Fibroblast of lung (primary cell): ENCODE measurements at regions not wholly inside any gene's neighbourhood (a gene's known extent, or its start where the extent isn't known, plus 50 kb on each side); places are given as distances from the start of the nearest gene placed in this dataset.

Source experiments
- DNase-seq, 2 donors: peaks; one replicate each; pipeline versions ENCODE4 v3.0.0 to v3.0.0-alpha.2; 2010; ENCODE audit warnings: low read depth in 2 of 2
- H2AFZ ChIP-seq: 2 replicates; pipeline ENCODE4 v1.5.1; 2012; ENCODE audit warnings: low read length, control low read depth, inconsistent platforms
- H3K27ac ChIP-seq: 2 replicates; pipeline ENCODE4 v1.5.1; 2011; ENCODE audit warnings: low read length, control low read depth; ENCODE audit not compliant: insufficient read depth
- H3K27me3 ChIP-seq: 2 replicates; pipeline ENCODE4 v1.5.1; 2011; ENCODE audit warnings: mild to moderate bottlenecking, low read length; ENCODE audit not compliant: control insufficient read depth, insufficient read depth
- H3K36me3 ChIP-seq: 2 replicates; pipeline ENCODE4 v1.5.1; 2011; ENCODE audit warnings: low read length; ENCODE audit not compliant: control insufficient read depth, insufficient read depth
- H3K4me1 ChIP-seq: 2 replicates; pipeline ENCODE4 v1.5.1; 2011; ENCODE audit warnings: low read length; ENCODE audit not compliant: control insufficient read depth, insufficient read depth; ENCODE audit errors: extremely low read depth
- H3K4me2 ChIP-seq: 2 replicates; pipeline ENCODE4 v1.5.1; 2011; ENCODE audit warnings: low read length, control low read depth; ENCODE audit not compliant: insufficient read depth; ENCODE audit errors: extremely low read depth
- H3K4me3 ChIP-seq, 4 experiments: fragments of 200-600 bp in 1 of 4; sonication (generic) in 1 of 4; replicated peaks in 1 of 4; 2 replicates each; pipeline ENCODE4 v1.5.1; 2011 to 2016; ENCODE audit warnings: low read length in 4 of 4, low read depth in 3 of 4, mild to moderate bottlenecking in 3 of 4, control low read depth in 2 of 4, inconsistent platforms in 1 of 4, mixed read lengths in 1 of 4; ENCODE audit not compliant: insufficient read depth in 1 of 4; ENCODE audit errors: control extremely low read depth in 1 of 4
- H3K79me2 ChIP-seq: 2 replicates; pipeline ENCODE4 v1.5.1; 2012; ENCODE audit warnings: mild to moderate bottlenecking, low read length, inconsistent platforms; ENCODE audit not compliant: control insufficient read depth, insufficient read depth
- H3K9ac ChIP-seq: 2 replicates; pipeline ENCODE4 v1.5.1; 2011; ENCODE audit warnings: mild to moderate bottlenecking, low read length, control low read depth; ENCODE audit not compliant: insufficient read depth
- H3K9me3 ChIP-seq: 2 replicates; pipeline ENCODE4 v1.5.1; 2012; ENCODE audit warnings: low read depth, low read length; ENCODE audit not compliant: control insufficient read depth, insufficient read depth
- H4K20me1 ChIP-seq: 2 replicates; pipeline ENCODE4 v1.5.1; 2011; ENCODE audit warnings: low read length; ENCODE audit not compliant: control insufficient read depth, insufficient read depth; ENCODE audit errors: extremely low read depth
- CTCF ChIP-seq, 2 donors: IDR thresholded peaks in 1 of 2; conservative IDR thresholded peaks in 1 of 2; 1 replicate in 1 of 2; 2 replicates in 1 of 2; pipeline ENCODE4 v1.5.1; 2011 to 2012; ENCODE audit warnings: low read length in 2 of 2, control low read depth in 1 of 2, inconsistent platforms in 1 of 2, low read depth in 1 of 2, mild to moderate bottlenecking in 1 of 2
- EZH2 ChIP-seq: IDR thresholded peaks from 2 replicates; pipeline ENCODE4 v1.5.1; 2012; ENCODE audit warnings: low read length, control low read depth, mild to moderate bottlenecking; ENCODE audit errors: missing control alignments

- Histone ChIP-seq H3K79me2 (no peaks in the 10 kb centered on the region), H3K4me1 (peaks cover 10% of the 10 kb centered on the region), H3K27me3 (no peaks in the 10 kb centered on the region), H3K36me3 (no peaks in the 10 kb centered on the region), H3K9me3 (no peaks in the 10 kb centered on the region), H3K27ac (no peak overlapping the region), H4K20me1 (no peaks in the 10 kb centered on the region), H2AFZ (no peak overlapping the region), H3K9ac (no peak overlapping the region), H3K4me2 (no peak overlapping the region), H3K4me3 (no peak overlapping the region)
- no peak for TF ChIP-seq EZH2
- TF ChIP-seq CTCF (conservative IDR thresholded peaks at IDR 0.05 in 1 of 2, IDR thresholded peaks at IDR 0.05 in 1 of 2; ENCODE audit: low read depth in 1 of 2, low read length in 2 of 2), result no peak
- no peak for DNase-seq
Measured at GRCh38 chr12:66043035-66043434, 87.5 kb downstream of the LLPH start.

GRCh38 chr12:66041651-66042363, 88.7 kb downstream of the LLPH start:
- Histone ChIP-seq H3K27me3 (no peaks in the 10 kb centered on the region), H3K4me2 (no peak overlapping the region), H3K79me2 (no peaks in the 10 kb centered on the region)

GRCh38 chr12:66036317-66036716, 94.2 kb downstream of the LLPH start:
- H3K27ac ChIP-seq, result no peak overlapping the region
- no peak for TF ChIP-seq CTCF (conservative IDR thresholded peaks at IDR 0.05 in 1 of 2, IDR thresholded peaks at IDR 0.05 in 1 of 2; ENCODE audit: low read depth in 1 of 2, low read length in 2 of 2)
- no peak for TF ChIP-seq EZH2
- no peaks in the 10 kb centered on the region for H3K9me3 ChIP-seq
- no peak overlapping the region for H2AFZ ChIP-seq
- peak; percentile 93 to 99 for DNase-seq
- H3K79me2 ChIP-seq, result no peaks in the 10 kb centered on the region
- H4K20me1 ChIP-seq, result no peaks in the 10 kb centered on the region
- no peak overlapping the region for H3K4me2 ChIP-seq
- H3K27me3 ChIP-seq, result no peaks in the 10 kb centered on the region
- no peaks in the 10 kb centered on the region for H3K4me1 ChIP-seq
- no peak overlapping the region for H3K4me3 ChIP-seq
- no peaks in the 10 kb centered on the region for H3K36me3 ChIP-seq
- no peak overlapping the region for H3K9ac ChIP-seq

More at GRCh38 chr12:66041651-66042363, 88.7 kb downstream of the LLPH start:
- no peak for TF ChIP-seq CTCF (conservative IDR thresholded peaks at IDR 0.05 in 1 of 2, IDR thresholded peaks at IDR 0.05 in 1 of 2; ENCODE audit: low read depth in 1 of 2, low read length in 2 of 2)
- no peak for TF ChIP-seq EZH2
- H2AFZ ChIP-seq, result no peak overlapping the region
- H4K20me1 ChIP-seq, result no peaks in the 10 kb centered on the region
- no peaks in the 10 kb centered on the region for H3K9me3 ChIP-seq
- no peak overlapping the region for H3K9ac ChIP-seq
- H3K36me3 ChIP-seq, result no peaks in the 10 kb centered on the region
- H3K4me1 ChIP-seq, result peaks cover 5% of the 10 kb centered on the region
- no peak for DNase-seq
- no peak overlapping the region for H3K27ac ChIP-seq
- H3K4me3 ChIP-seq, result no peak overlapping the region
